ENCODE measurements at regions not wholly inside any gene's neighbourhood (a gene's known extent, or its start where the extent isn't known, plus 50 kb on each side); places are given as distances from the start of the nearest gene placed in this dataset.

DNA sequence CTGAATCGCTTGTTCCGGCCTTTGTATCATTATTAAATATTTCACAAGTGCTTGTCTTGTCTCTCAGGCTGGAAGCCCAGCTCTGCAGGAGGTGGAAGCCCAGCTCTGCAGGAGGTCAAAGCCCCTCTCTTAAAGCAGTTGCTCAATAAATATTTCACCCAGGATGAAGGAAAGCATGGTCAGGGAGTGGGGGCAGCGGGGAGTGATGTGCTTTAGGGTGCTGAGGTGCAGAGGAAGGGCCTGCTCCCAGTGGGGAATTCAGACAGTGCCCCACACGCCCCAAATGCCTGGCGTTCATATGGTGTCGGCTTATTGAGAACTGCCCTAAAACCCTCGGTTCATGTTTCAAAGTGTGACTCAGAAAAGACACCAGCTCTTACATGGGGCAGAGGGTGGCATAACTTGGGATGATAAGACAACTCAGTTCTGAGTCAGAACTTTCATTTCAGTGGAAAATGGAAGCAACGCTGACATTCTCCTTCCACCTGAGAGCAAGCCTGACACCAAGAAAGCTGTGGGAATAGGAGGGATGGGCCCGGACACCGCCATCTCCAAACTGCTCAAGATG is 114.3 kb upstream of the DAP start:
- Histone ChIP-seq H3K27me3 (ENCODE audit: control insufficient read depth, insufficient read depth, low read length) (no peaks in the 10 kb centered on the region), H3K9me3 (ENCODE audit: control insufficient read depth, low read depth, low read length) (no peaks in the 10 kb centered on the region), H3K9ac (ENCODE audit: low read length) (no peak overlapping the region), H3K36me3 (ENCODE audit: control insufficient read depth, low read depth, low read length) (no peaks in the 10 kb centered on the region), H3K27ac (ENCODE audit: low read length) (no peak overlapping the region), H3K4me1 (ENCODE audit: control insufficient read depth, low read depth, low read length) (no peaks in the 10 kb centered on the region), H3K4me3 (ENCODE audit: low read length) (no peak overlapping the region)

DNA sequence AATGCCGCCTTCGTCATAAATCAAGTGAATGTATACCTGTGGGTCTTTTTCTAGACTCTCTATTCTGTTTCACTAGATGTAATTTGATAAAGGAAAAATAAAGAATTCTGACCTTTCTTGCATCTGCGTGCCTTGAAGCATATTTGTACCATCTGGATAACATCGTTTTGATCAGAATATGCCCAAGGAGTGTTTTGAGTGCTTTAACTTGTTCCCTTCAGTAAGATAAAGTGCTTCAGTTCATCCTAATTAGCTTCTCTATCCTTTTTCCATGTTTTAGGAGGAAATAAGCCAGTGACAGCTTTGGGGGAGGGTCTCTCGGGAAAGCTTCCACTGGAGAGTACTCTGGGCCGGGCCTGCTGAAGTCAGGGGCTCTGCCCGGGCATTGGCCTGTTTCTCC is 113.5 kb upstream of the DAP start:
- no peaks in the 10 kb centered on the region for H3K9me3 ChIP-seq (ENCODE audit: control insufficient read depth, low read depth, low read length)
- H3K36me3 ChIP-seq (ENCODE audit: control insufficient read depth, low read depth, low read length) = no peaks in the 10 kb centered on the region
- H3K9ac ChIP-seq (ENCODE audit: low read length) = no peak overlapping the region
- H3K27ac ChIP-seq (ENCODE audit: low read length) = no peak overlapping the region
- no peaks in the 10 kb centered on the region for H3K4me1 ChIP-seq (ENCODE audit: control insufficient read depth, low read depth, low read length)
- H3K27me3 ChIP-seq (ENCODE audit: control insufficient read depth, insufficient read depth, low read length) = no peaks in the 10 kb centered on the region
- no peak overlapping the region for H3K4me3 ChIP-seq (ENCODE audit: low read length)

DNA sequence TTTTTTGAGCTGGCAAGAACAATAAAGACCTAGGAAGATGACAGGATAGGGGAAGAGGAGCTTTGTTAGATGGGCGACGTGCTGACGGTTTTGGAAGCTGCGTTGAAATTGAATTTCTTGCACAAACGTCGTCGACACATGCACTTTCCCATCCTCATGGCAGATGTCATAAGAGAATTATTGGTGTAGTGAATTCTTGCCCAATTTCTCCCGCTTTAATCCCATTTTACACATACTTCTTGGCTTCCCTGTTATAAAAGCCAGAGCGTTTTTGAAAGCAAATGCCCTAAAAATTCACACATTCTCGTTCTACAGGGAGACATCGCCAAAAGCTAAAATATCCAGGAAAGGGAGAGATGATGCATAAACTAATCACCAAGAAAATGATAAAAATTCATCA is 109.8 kb upstream of the DAP start:
- Histone ChIP-seq H3K4me3 (ENCODE audit: low read length) (no peak overlapping the region), H3K9ac (ENCODE audit: low read length) (no peak overlapping the region), H3K27ac (ENCODE audit: low read length) (no peak overlapping the region), H3K9me3 (ENCODE audit: control insufficient read depth, low read depth, low read length) (no peaks in the 10 kb centered on the region), H3K4me1 (ENCODE audit: control insufficient read depth, low read depth, low read length) (no peaks in the 10 kb centered on the region), H3K27me3 (ENCODE audit: control insufficient read depth, insufficient read depth, low read length) (no peaks in the 10 kb centered on the region), H3K36me3 (ENCODE audit: control insufficient read depth, low read depth, low read length) (no peaks in the 10 kb centered on the region)

DNA sequence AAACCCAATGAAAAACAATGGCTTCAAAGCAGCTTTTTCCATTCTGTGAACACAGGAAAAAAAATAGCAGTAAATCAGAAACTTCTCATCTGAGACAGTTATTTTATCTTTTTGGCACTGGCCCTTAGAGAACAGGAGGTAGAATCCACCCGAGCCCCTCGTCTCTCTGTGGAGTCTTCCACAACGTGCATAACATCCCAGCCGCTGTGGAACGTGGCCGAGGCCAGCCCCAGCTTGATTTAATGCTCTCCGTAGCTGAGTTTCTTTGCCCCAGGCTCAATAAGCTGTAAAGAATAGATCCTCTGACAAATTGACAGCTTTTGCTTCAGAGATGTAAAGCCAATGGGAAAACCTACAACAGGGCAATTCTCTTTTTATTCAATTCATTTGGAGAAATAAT is 107.9 kb upstream of the DAP start:
- no peak overlapping the region for H3K27ac ChIP-seq (ENCODE audit: low read length)
- no peaks in the 10 kb centered on the region for H3K36me3 ChIP-seq (ENCODE audit: control insufficient read depth, low read depth, low read length)

DNA sequence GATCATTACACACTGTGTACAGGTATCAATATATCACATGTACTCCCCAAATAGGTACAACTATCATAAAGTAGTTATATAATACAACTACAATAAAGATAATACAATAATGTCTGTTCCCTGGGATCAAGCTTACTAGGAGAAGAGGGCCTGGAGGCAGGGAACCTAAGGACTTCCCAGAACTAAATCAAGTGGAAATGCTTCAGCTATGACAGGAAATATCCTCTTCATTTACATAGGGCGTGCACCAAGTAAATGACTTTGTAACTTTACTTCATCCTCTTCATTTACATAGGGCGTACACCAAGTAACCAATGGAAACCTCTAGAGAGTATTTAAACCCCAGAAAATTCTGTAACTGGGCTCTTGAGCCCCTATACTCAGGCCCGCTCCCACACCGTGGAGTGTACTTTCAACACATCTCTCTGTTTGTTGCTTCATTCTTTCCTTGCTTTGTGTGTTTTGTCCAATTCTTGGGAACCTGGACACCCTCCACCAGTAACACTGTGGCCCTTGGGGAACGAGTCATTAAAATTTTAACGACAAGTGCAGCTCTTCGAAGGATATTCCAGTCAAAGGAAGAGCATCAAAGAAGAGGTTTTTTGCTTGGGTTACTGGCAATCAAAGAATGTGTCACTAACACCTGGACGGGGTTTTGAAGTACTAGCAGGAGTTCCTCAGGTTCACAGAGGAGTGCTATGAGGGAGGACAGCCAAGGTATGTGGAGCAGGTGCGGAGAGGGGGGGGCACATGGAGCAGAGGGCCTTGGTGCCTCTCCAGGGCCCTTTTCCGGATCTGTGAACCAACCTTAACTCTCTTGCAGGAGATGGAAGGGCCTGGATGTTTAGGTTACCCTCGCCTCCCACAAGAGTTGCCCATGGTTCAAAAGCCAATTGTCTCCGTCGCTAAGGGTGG is 106.6 kb upstream of the DAP start:
- Histone ChIP-seq H3K4me1 (ENCODE audit: control insufficient read depth, low read depth, low read length) (no peaks in the 10 kb centered on the region), H3K36me3 (ENCODE audit: control insufficient read depth, low read depth, low read length) (no peaks in the 10 kb centered on the region), H3K9ac (ENCODE audit: low read length) (no peak overlapping the region), H3K27ac (ENCODE audit: low read length) (no peak overlapping the region), H3K27me3 (ENCODE audit: control insufficient read depth, insufficient read depth, low read length) (no peaks in the 10 kb centered on the region), H3K9me3 (ENCODE audit: control insufficient read depth, low read depth, low read length) (no peaks in the 10 kb centered on the region), H3K4me3 (ENCODE audit: low read length) (no peak overlapping the region)

More for the DNA sequence above, 107.9 kb upstream of the DAP start:
- Histone ChIP-seq H3K27me3 (ENCODE audit: control insufficient read depth, insufficient read depth, low read length) (no peaks in the 10 kb centered on the region), H3K9ac (ENCODE audit: low read length) (no peak overlapping the region), H3K4me3 (ENCODE audit: low read length) (no peak overlapping the region), H3K9me3 (ENCODE audit: control insufficient read depth, low read depth, low read length) (no peaks in the 10 kb centered on the region), H3K4me1 (ENCODE audit: control insufficient read depth, low read depth, low read length) (no peaks in the 10 kb centered on the region)

DNA sequence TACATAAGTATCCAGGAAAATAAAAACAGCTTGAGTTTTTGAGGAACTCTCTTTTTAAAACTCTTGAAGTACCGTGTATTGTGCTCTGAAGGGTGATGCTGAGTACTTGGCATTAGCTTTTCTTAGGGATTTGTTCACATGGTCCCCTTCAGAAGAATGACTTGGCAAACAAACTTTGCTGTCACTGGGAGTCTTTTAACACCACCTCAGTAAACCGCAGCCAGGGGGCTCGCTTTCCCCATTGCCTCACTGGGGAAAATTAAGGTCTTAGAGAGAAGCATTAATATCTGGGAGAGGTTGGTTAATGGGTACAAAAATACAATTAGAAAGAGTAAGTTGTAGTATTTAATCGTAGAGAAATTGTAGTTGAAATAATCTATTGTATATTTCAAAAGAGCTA is 105.9 kb upstream of the DAP start:
- no peaks in the 10 kb centered on the region for H3K36me3 ChIP-seq (ENCODE audit: control insufficient read depth, low read depth, low read length)
- H3K4me3 ChIP-seq (ENCODE audit: low read length) = no peak overlapping the region
- no peak overlapping the region for H3K9ac ChIP-seq (ENCODE audit: low read length)
- H3K27ac ChIP-seq (ENCODE audit: low read length) = no peak overlapping the region
- H3K9me3 ChIP-seq (ENCODE audit: control insufficient read depth, low read depth, low read length) = no peaks in the 10 kb centered on the region
- no peaks in the 10 kb centered on the region for H3K4me1 ChIP-seq (ENCODE audit: control insufficient read depth, low read depth, low read length)
- H3K27me3 ChIP-seq (ENCODE audit: control insufficient read depth, insufficient read depth, low read length) = no peaks in the 10 kb centered on the region

DNA sequence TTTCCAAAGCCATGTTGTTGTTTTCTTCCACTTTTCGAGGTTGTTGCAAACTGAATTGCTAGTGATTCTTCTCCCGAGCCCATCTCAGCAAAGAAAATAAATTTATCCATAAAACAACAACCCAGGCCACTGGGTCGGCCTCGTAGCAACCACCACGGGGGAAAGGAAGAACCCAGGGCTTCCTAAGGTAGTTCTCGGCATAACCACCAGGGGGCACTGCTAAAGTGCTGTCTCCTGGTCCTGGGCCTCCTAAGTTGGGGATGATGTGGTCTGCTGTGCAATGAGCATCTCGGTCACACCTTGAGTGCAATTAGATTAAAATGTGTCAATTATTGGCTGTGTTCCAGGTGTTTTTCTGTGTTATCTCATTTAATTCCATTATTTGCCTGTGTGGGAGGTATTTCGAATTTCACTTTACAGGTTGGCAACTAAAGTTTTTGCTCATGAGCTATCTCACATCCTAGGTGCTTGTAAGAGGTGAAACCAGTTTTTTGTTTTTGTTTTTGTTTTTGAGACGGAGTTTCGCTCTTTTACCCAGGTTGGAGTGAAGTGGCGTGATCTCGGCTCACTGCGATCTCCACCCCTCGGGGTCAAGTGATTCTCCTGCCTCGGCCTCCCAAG is 102.8 kb upstream of the DAP start:
- Histone ChIP-seq H3K36me3 (ENCODE audit: control insufficient read depth, low read depth, low read length) (no peaks in the 10 kb centered on the region), H3K9ac (ENCODE audit: low read length) (no peak overlapping the region), H3K27ac (ENCODE audit: low read length) (no peak overlapping the region), H3K4me3 (ENCODE audit: low read length) (no peak overlapping the region), H3K4me1 (ENCODE audit: control insufficient read depth, low read depth, low read length) (no peaks in the 10 kb centered on the region), H3K27me3 (ENCODE audit: control insufficient read depth, insufficient read depth, low read length) (no peaks in the 10 kb centered on the region), H3K9me3 (ENCODE audit: control insufficient read depth, low read depth, low read length) (no peaks in the 10 kb centered on the region)

DNA sequence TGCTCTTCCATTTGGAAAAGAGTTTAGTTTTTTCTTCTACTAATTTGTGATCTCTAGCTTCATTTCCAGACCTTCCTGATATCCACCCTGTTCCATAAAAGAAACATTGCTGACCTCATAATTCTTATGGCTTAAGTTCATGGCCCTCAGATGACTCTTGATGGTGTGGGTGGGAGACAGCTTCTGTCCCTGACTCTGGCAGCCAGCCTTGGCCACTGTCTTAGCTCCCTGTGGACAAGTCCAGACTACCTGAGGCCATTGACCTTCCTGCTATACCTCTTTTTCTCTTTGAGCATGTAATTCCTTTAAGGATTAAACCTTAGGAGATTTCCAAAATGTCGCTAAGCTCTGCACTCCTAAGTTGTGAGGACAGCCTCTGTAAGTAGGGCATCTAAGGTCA is 101.1 kb upstream of the DAP start:
- Histone ChIP-seq H3K27ac (ENCODE audit: low read length) (no peak overlapping the region), H3K4me3 (ENCODE audit: low read length) (no peak overlapping the region), H3K9me3 (ENCODE audit: control insufficient read depth, low read depth, low read length) (no peaks in the 10 kb centered on the region), H3K9ac (ENCODE audit: low read length) (no peak overlapping the region), H3K27me3 (ENCODE audit: control insufficient read depth, insufficient read depth, low read length) (peaks cover 9% of the 10 kb centered on the region), H3K36me3 (ENCODE audit: control insufficient read depth, low read depth, low read length) (no peaks in the 10 kb centered on the region), H3K4me1 (ENCODE audit: control insufficient read depth, low read depth, low read length) (no peaks in the 10 kb centered on the region)

DNA sequence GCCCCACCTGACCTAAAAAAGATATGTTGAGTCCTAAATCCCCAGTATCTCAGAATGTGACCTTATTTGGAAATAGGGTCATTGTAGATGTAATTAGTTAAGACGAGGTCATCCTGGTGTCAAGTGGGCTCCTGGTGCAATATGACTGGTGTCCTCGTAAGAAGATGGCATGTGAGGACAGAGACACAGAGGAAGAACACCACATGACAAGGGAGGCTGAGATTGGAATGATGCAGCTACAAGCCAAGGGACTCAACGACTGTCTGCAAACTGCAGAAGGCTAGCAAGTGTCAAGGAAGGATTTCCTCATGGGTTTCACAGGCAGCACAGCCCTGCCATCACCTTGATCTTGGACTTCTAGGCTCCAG is 100.4 kb upstream of the DAP start:
- Histone ChIP-seq H3K27me3 (ENCODE audit: control insufficient read depth, insufficient read depth, low read length) (peaks cover 9% of the 10 kb centered on the region), H3K27ac (ENCODE audit: low read length) (no peak overlapping the region), H3K9me3 (ENCODE audit: control insufficient read depth, low read depth, low read length) (no peaks in the 10 kb centered on the region), H3K36me3 (ENCODE audit: control insufficient read depth, low read depth, low read length) (no peaks in the 10 kb centered on the region), H3K4me1 (ENCODE audit: control insufficient read depth, low read depth, low read length) (peaks cover 4% of the 10 kb centered on the region), H3K4me3 (ENCODE audit: low read length) (no peak overlapping the region), H3K9ac (ENCODE audit: low read length) (no peak overlapping the region)

DNA sequence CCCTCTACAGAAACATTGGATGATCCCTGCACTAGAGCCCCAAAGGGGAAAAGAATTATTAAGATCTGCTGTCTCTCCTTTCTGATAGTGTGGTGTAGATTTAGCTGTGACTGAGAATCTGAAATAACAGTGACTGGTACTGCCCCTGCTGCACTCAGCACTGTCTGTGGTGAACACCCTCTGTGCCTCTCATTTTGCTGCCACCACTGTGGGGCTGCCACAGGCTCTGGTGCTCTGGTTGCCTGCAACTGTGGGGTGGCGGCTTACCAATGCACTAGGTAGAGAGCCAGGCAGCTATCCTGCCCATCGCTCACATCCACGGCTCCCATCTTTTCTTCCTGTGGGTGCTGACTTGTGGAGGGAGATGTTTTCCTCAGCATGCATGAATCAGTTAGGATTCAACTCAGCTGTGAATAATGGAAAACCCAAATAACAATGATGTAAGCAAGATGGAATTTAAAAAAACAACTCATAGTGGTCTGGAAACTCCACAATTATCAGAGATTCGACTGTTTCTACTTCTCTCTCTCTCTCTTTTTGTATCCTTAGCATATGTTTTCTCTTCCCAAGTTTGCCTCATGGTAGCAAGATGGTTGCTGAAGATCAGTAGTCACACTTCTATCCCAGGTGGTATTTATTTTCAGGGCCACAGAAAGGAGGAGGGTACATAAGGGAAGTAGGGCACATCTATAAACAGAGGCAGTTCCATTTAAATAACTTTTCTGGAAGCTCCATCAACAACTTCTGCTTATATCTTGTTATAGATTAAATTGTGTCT is 99.8 kb upstream of the DAP start:
- no peak overlapping the region for H3K9ac ChIP-seq (ENCODE audit: low read length)
- H3K27me3 ChIP-seq (ENCODE audit: control insufficient read depth, insufficient read depth, low read length) = peaks cover 9% of the 10 kb centered on the region
- peaks cover 7% of the 10 kb centered on the region for H3K4me1 ChIP-seq (ENCODE audit: control insufficient read depth, low read depth, low read length)
- H3K9me3 ChIP-seq (ENCODE audit: control insufficient read depth, low read depth, low read length) = no peaks in the 10 kb centered on the region
- no peak overlapping the region for H3K27ac ChIP-seq (ENCODE audit: low read length)
- H3K4me3 ChIP-seq (ENCODE audit: low read length) = no peak overlapping the region
- H3K36me3 ChIP-seq (ENCODE audit: control insufficient read depth, low read depth, low read length) = no peaks in the 10 kb centered on the region

DNA sequence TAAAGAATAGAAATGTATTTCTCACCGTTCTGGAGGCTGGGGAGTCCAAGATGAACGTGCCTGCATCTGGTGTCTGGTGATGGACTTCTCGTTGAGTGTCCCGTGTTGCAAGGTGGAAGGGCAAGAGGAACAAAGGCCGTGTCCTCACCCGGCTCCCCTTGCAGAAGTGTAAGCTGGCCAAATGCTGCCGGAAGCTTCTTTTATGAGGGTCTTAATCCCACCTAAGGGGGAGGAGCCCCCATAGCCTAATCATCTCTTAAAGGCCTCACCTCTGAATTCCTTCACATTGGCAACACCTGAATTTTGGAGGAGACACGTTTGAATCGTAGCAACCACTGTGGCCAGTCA is 99.1 kb upstream of the DAP start:
- Histone ChIP-seq H3K27me3 (ENCODE audit: control insufficient read depth, insufficient read depth, low read length) (peaks cover 9% of the 10 kb centered on the region), H3K9ac (ENCODE audit: low read length) (no peak overlapping the region), H3K9me3 (ENCODE audit: control insufficient read depth, low read depth, low read length) (no peaks in the 10 kb centered on the region), H3K4me1 (ENCODE audit: control insufficient read depth, low read depth, low read length) (peaks cover 7% of the 10 kb centered on the region), H3K36me3 (ENCODE audit: control insufficient read depth, low read depth, low read length) (no peaks in the 10 kb centered on the region), H3K4me3 (ENCODE audit: low read length) (no peak overlapping the region), H3K27ac (ENCODE audit: low read length) (no peak overlapping the region)
